ENCODE measurements at regions not wholly inside any gene's neighbourhood (a gene's known extent, or its start where the extent isn't known, plus 50 kb on each side); places are given as distances from the start of the nearest gene placed in this dataset.

DNA sequence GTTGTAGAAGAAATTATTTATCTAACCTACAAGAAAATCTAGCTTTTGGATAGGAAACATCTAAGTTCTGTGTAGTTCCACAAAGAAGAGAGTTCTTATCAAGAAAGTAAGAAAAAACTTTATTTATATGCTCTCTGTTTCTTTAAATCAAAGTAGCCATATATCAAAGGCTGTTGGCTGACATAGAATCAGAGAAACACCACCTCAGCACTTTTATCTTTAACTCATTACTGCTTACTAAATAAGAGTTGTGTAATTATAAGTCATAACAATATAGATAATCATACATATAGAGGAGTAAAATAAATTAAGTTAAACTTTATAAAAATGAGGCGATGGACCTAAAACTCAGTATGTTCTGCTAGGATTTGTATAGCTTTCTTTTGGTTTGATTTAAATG is 570.6 kb downstream of the PCDH17 start:
- H3F3A ChIP-seq (ENCODE audit: low read depth): no peaks in the 10 kb centered on the region
- no peak overlapping the region for H3K4me3 ChIP-seq (ENCODE audit: low read length, poor library complexity, severe bottlenecking)

DNA sequence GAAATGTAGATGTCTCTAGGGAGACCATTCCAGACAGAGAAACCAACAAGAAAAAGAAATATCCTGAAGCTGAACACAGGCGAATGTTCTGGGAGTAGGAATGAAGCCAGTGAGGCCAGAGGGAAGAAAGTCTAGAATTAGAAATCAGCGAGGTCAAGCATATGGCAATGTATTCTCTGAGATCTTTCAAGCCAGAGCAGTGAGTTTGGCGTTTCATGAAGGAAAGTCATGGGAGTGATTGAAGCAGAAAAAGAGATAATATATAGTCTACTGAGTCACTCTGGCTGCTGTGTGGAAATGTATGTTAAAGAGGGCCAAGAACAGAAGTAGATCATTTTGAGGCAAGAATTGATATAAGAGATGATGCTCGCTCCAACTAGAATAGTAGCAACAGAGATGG is 576.0 kb downstream of the PCDH17 start:
- H3K4me2 ChIP-seq (ENCODE audit: low read depth, low read length, poor library complexity, severe bottlenecking): no peak overlapping the region
- H3F3A ChIP-seq (ENCODE audit: low read depth): no peaks in the 10 kb centered on the region
- no peaks in the 10 kb centered on the region for H3K9me2 ChIP-seq (replicated peaks; ENCODE audit: low read depth, low read length)
- no peak overlapping the region for H3K4me3 ChIP-seq (ENCODE audit: low read length, poor library complexity, severe bottlenecking)
- TF ChIP-seq EZH2phosphoT487 (IDR thresholded peaks at IDR 0.05; ENCODE audit: borderline replicate concordance) (no peak), CTCF (conservative IDR thresholded peaks at IDR 0.05; ENCODE audit: low read length) (no peak)
- no peaks in the 10 kb centered on the region for H3K27me3 ChIP-seq (ENCODE audit: insufficient read depth, low read length, poor library complexity, severe bottlenecking)
- H3K4me1 ChIP-seq (ENCODE audit: insufficient read depth, low read length, poor library complexity, severe bottlenecking): no peaks in the 10 kb centered on the region
- no peak overlapping the region for H3K9ac ChIP-seq (ENCODE audit: low read depth, low read length, poor library complexity, severe bottlenecking)
- H3K36me3 ChIP-seq (ENCODE audit: insufficient read depth, low read length): no peaks in the 10 kb centered on the region
- H4K20me1 ChIP-seq (ENCODE audit: insufficient read depth, low read length, poor library complexity, severe bottlenecking): no peaks in the 10 kb centered on the region
- no peaks in the 10 kb centered on the region for H3K79me2 ChIP-seq (ENCODE audit: insufficient read depth, low read length)
- H3K9me3 ChIP-seq (ENCODE audit: insufficient read depth, low read depth, low read length): no peaks in the 10 kb centered on the region
- H2AFZ ChIP-seq (ENCODE audit: low read length): no peak overlapping the region

More for the DNA sequence above, 570.6 kb downstream of the PCDH17 start:
- no peaks in the 10 kb centered on the region for H3K79me2 ChIP-seq (ENCODE audit: insufficient read depth, low read length)
- no peak overlapping the region for H3K4me2 ChIP-seq (ENCODE audit: low read depth, low read length, poor library complexity, severe bottlenecking)
- H3K9me2 ChIP-seq (replicated peaks; ENCODE audit: low read depth, low read length): no peaks in the 10 kb centered on the region
- H3K4me1 ChIP-seq (ENCODE audit: insufficient read depth, low read length, poor library complexity, severe bottlenecking): no peaks in the 10 kb centered on the region
- no peak overlapping the region for H3K9ac ChIP-seq (ENCODE audit: low read depth, low read length, poor library complexity, severe bottlenecking)
- TF ChIP-seq CTCF (conservative IDR thresholded peaks at IDR 0.05; ENCODE audit: low read length) (no peak), EZH2phosphoT487 (IDR thresholded peaks at IDR 0.05; ENCODE audit: borderline replicate concordance) (no peak)
- H3K36me3 ChIP-seq (ENCODE audit: insufficient read depth, low read length): no peaks in the 10 kb centered on the region
- no peaks in the 10 kb centered on the region for H3K9me3 ChIP-seq (ENCODE audit: insufficient read depth, low read depth, low read length)
- H2AFZ ChIP-seq (ENCODE audit: low read length): no peak overlapping the region
- H3K27me3 ChIP-seq (ENCODE audit: insufficient read depth, low read length, poor library complexity, severe bottlenecking): no peaks in the 10 kb centered on the region
- no peaks in the 10 kb centered on the region for H4K20me1 ChIP-seq (ENCODE audit: insufficient read depth, low read length, poor library complexity, severe bottlenecking)

GRCh38 chr13:58235454-58235853 is 603.9 kb downstream of the PCDH17 start:
- Histone ChIP-seq H3K9ac (ENCODE audit: low read depth, low read length, poor library complexity, severe bottlenecking) (no peak overlapping the region), H3K9me3 (ENCODE audit: insufficient read depth, low read depth, low read length) (no peaks in the 10 kb centered on the region), H3F3A (ENCODE audit: low read depth) (no peaks in the 10 kb centered on the region), H4K20me1 (ENCODE audit: insufficient read depth, low read length, poor library complexity, severe bottlenecking) (no peaks in the 10 kb centered on the region), H2AFZ (ENCODE audit: low read length) (no peak overlapping the region), H3K36me3 (ENCODE audit: insufficient read depth, low read length) (no peaks in the 10 kb centered on the region), H3K27me3 (ENCODE audit: insufficient read depth, low read length, poor library complexity, severe bottlenecking) (no peaks in the 10 kb centered on the region), H3K4me2 (ENCODE audit: low read depth, low read length, poor library complexity, severe bottlenecking) (no peak overlapping the region), H3K4me1 (ENCODE audit: insufficient read depth, low read length, poor library complexity, severe bottlenecking) (no peaks in the 10 kb centered on the region), H3K9me2 (replicated peaks; ENCODE audit: low read depth, low read length) (no peaks in the 10 kb centered on the region; the same call in 1 of the 2 replicates), H3K79me2 (ENCODE audit: insufficient read depth, low read length) (no peaks in the 10 kb centered on the region), H3K4me3 (ENCODE audit: low read length, poor library complexity, severe bottlenecking) (no peak overlapping the region)
- no peak for TF ChIP-seq CTCF (conservative IDR thresholded peaks at IDR 0.05; ENCODE audit: low read length)
- TF ChIP-seq EZH2phosphoT487 (IDR thresholded peaks at IDR 0.05; ENCODE audit: borderline replicate concordance): no peak
